GM04504 (cell line): ENCODE measurements at regions not wholly inside any gene's neighbourhood (a gene's known extent, or its start where the extent isn't known, plus 50 kb on each side); places are given as distances from the start of the nearest gene placed in this dataset.
A peak's percentile ranks its signal among the peaks of the same experiment; 100 is the strongest.
"Not testable (repeated sequence)": the region's sequence is repeated elsewhere in the genome, so short reads cannot be mapped to it uniquely, and the experiment has no call there.

ENCODE experiments used
- DNase-seq: peaks from one replicate; pipeline ENCODE4 v3.0.0-alpha.2; 2012; ENCODE audit warnings: low read depth

- DNase-seq: no peak
Measured at GRCh38 chr9:81351166-81351565, 338.2 kb downstream of the TLE1 start.

GRCh38 chr9:81344366-81344765, 345.0 kb downstream of the TLE1 start:
- no peak for DNase-seq

GRCh38 chr9:81335879-81336421, 353.4 kb downstream of the TLE1 start:
- no peak for DNase-seq

- DNase-seq: no peak
Measured at GRCh38 chr9:81321551-81321950, 367.8 kb downstream of the TLE1 start.

- DNase-seq: no peak
Measured at GRCh38 chr9:81320909-81321482, 368.4 kb downstream of the TLE1 start.

GRCh38 chr9:81318571-81318970, 370.8 kb downstream of the TLE1 start:
- peak; percentile 29 for DNase-seq

- DNase-seq: no peak
Measured at GRCh38 chr9:81317939-81318338, 371.4 kb downstream of the TLE1 start.

GRCh38 chr9:81317223-81317622, 372.1 kb downstream of the TLE1 start:
- no peak for DNase-seq

GRCh38 chr9:81314490-81314889, 374.9 kb downstream of the TLE1 start:
- no peak for DNase-seq

- no peak for DNase-seq
Measured at GRCh38 chr9:81313877-81314276, 375.5 kb downstream of the TLE1 start.

- DNase-seq: no peak
Measured at GRCh38 chr9:81312346-81312745, 377.0 kb downstream of the TLE1 start.

GRCh38 chr9:81308404-81308803, 380.9 kb downstream of the TLE1 start:
- no peak for DNase-seq

- DNase-seq: not testable (repeated sequence)
Measured at GRCh38 chr9:81307791-81308190, 381.6 kb downstream of the TLE1 start.

GRCh38 chr9:81305561-81306182, 383.7 kb downstream of the TLE1 start:
- DNase-seq: no peak

GRCh38 chr9:81303658-81304057, 385.7 kb downstream of the TLE1 start:
- no peak for DNase-seq

- DNase-seq: no peak
Measured at GRCh38 chr9:81293651-81294050, 395.7 kb downstream of the TLE1 start.

GRCh38 chr9:81292056-81292805, 397.1 kb downstream of the TLE1 start:
- DNase-seq: no peak

GRCh38 chr9:81289622-81290021, 399.7 kb downstream of the TLE1 start:
- DNase-seq: no peak

- DNase-seq: peak; percentile 8
Measured at GRCh38 chr9:81268048-81268447, 421.3 kb downstream of the TLE1 start.

GRCh38 chr9:81266674-81267073, 422.7 kb downstream of the TLE1 start:
- no peak for DNase-seq

- no peak for DNase-seq
Measured at GRCh38 chr9:81266086-81266485, 423.3 kb downstream of the TLE1 start.

- no peak for DNase-seq
Measured at GRCh38 chr9:81264516-81264915, 424.8 kb downstream of the TLE1 start.

- DNase-seq: no peak
Measured at GRCh38 chr9:81259896-81260295, 429.5 kb downstream of the TLE1 start.
